ENCODE measurements at regions not wholly inside any gene's neighbourhood (a gene's known extent, or its start where the extent isn't known, plus 50 kb on each side); places are given as distances from the start of the nearest gene placed in this dataset.

DNA sequence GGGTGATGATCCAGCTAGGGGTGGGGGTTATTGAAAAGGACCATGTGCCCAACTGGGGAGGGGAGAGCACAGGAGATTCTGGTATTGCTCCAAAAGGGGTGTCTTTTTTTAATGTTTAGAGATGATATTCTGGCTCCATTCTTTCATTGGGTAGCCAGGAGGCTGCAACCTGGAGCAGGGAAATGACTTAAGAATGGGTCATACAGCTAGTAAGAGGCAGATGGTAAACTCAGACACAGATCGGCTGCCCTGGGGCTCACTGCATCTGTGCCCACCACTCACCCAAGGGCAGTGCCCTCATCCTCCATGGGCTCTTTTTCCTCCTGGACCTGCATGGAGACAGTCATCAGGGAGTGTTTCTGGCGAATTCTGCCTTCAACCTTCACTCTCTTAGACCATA lies 302.0 kb upstream of the PRDM1 start:
- TF ChIP-seq CTCF (IDR thresholded peaks at IDR 0.05; ENCODE audit: insufficient read depth, low read depth, low read length) = no peak
- no peak for TF ChIP-seq EZH2 (IDR thresholded peaks at IDR 0.05; ENCODE audit: insufficient read depth, low read length)
